Right kidney (tissue), 1 donor: ENCODE measurements at regions not wholly inside any gene's neighbourhood (a gene's known extent, or its start where the extent isn't known, plus 50 kb on each side); places are given as distances from the start of the nearest gene placed in this dataset.

Experiments
- DNase-seq: peaks from one replicate; pipeline ENCODE4 v3.0.0-alpha.2; 2016

DNA sequence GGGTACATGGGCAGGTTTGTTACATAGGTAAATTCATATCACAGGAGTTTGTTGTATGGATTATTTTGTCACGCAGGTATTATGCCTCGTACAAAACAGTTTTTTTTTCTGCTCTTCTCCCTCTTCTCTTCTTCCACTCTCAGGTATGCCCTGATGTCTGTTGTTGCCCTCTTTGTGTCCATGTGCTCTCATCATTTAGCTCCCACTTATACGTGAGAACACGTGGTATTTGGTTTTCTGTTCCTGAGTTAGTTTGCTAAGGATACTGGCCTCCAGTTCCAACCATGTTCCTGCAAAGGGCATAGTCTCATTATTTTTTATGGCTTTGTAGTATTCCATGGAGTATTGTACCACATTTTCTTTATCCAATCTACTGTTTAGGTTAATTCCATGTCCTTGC, 65.7 kb downstream of the UNC5CL start:
- DNase-seq: no peak

DNA sequence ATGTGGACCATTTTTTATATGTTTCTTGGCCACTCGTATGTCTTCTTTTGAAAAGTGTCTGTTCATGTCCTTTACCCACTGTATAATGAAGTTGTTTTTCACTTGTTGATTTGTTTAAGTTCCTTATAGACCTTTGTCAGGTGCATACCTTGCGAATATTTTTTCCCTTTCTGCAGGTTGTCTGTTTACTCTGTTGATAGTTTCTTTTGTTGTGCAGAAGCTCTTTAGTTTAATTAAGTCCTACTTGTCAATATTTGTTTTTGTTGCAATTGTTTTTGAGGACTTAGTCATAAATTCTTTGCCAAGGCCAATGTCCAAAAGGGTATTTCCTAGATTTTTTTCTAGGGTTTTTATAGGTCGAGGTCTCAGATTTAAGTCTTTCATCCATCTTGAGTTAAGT, 66.2 kb downstream of the UNC5CL start:
- DNase-seq: no peak

DNA sequence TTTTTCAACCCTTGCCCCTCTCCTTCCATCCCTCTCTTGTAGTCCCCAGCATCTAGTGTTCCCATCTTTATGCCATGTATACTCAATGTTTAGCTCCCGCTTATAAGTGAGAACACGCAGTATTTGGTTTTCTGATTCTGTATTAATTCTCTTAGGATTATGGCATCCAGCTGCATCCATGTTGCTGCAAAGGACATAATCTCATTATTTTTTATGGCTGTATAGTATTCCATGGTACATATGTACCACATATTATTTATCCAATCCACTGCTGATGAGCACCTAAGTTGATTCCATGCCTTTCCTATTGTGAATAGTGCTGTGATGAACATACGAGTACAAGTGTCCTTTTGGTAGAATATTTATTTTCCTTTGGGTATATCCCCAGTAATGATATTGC, 66.8 kb downstream of the UNC5CL start:
- DNase-seq: no peak

DNA sequence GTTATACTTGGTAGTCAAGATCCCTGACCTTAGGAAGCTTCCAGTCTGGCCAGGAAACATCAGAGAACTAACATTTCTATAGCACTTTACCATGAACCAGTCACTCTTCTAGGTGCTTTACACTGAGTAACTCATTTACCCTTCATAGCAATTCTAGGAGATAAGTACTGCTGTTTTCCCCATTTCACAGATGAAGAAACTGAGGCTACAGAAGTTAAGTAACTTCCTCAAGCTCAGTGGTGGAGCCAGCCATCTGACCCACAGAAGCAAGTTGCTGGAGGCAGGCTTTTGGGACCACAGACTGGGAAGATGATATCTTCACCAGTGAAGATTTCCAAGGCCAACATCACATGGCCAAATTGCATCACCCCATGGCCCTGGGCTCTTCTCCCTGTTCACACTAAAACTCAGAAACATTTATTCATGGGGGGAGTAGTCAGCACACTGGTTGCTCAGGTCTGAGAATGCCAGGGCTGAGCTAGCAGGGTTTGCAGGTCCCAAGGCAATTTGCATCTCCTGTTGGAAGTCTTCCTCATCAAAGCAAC, 70.3 kb downstream of the UNC5CL start:
- DNase-seq: no peak

DNA sequence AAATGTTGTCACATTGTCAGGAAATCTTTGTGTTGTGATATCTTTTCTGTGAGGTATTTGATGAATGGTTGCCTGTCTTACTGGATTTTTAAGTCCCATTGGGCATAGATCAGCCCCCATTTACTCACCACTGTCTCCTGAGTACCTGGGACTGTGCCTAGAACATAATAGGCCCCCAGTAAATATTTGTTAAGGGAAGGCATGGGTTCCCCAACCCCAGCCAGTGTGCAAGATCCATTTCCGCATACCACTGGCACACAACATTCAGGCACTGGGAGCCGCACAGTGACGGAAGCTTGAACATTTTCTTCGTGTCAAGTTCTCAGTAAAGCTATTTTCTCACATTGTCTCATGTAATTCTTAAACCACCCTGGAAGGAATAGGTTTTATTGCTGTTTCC, 72.2 kb downstream of the UNC5CL start:
- no peak for DNase-seq

DNA sequence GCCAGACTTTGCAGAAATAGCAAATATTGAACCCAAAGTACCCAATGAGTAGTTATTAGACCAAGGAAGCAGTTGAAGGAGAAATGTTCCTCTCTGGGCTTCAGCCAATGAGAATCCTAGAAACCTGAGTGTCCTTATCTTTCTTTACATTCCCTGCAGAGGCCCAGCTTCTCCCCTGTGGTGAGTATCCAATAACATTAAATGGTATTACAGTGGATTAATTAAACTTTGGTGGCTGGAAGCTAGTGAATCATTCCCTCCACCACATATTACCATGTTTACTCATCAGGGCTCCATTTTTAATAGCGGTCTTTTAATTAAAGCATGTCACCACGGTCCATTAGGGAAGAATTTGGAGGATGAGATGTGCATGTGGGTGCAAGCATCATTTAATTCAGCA, 74.0 kb downstream of the UNC5CL start:
- no peak for DNase-seq

DNA sequence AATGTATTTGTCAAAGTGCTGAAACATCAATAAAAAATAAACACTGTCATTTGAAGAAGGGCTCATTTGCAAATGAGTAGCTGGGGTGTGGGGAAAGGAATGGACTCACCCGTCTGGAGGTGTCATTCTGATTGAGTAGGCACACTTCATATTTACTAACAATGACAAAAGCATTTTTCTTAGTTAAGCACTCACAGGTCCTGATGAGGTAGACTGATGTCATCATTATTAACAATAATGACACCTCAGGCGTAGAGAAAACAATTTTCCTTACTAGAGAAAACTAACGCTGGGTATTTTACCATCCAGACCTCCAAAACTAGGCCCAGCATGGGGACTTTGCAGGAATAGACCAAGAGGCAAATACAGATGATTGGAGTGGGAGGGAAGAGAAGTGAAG, 76.0 kb downstream of the UNC5CL start:
- DNase-seq: no peak

DNA sequence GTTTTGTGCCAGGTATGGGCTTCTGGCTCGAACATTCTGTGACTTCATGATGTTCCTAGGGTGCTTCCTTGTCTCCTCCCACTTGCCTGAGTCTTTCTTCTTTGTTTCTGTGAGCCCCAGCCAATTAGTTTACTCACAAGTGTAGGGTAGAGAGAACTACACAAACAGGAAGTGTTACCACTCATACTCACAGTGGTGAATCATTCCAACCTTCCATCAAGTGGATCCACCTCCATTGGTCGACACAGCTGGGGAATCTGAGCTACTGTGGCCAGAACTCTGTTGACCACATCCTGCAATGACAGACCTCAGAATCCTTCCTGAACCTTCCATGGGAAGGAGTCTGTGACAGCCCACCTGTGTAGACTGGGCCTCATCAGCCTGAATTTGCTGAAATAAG, 76.8 kb downstream of the UNC5CL start:
- DNase-seq: no peak

DNA sequence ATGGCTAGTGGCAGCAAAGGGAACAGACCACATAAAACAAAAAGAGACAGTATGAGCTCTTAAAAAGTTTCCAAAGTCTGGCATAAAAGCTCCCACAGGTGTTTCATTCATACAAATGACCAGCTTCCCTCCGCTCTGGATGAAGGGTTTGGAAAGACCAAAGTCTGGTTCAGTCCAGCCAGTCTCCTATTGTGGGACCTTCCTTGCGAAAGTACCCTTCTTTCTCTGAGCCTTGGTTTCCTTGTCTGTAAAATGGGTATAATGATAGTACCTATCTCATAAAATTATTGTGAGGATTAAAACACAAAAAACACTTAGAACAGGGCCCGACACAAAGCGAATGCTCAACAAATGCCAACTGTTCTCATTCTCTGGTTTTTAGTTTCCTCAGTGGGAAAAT, 77.2 kb downstream of the UNC5CL start:
- DNase-seq: no peak

DNA sequence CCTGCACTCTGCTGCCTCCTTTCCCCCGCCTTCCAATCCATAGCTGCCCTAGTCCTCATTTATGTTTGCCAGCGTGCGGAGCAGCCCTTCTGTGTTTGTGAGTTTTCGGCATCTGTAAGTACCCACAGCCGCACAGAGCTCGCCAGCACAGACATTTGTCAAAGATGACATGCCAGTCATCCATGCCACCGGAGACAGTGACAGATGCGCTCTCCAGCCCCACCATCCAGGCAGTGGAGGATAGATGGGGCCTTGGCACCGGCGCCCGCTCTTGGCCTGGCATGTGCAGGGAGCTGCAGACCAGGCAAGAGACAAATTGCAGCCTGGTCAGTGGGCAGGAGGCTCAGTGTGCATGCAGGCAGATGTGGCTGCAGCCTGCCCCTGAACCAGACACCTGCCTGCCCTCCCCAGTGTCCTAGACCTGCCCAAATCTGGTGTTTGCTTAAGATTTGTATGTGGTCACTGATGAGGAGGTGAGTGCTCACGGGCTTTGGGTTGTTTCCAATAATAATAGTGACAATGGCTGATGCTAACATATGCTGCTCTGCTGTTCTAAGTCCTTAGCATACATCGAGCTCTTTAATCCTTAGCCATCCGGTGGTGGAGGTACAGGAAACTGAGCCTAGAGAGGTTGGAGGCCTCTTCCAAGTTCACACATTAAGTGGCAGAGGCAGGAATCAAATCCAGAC, 78.1 kb downstream of the UNC5CL start:
- DNase-seq: no peak

DNA sequence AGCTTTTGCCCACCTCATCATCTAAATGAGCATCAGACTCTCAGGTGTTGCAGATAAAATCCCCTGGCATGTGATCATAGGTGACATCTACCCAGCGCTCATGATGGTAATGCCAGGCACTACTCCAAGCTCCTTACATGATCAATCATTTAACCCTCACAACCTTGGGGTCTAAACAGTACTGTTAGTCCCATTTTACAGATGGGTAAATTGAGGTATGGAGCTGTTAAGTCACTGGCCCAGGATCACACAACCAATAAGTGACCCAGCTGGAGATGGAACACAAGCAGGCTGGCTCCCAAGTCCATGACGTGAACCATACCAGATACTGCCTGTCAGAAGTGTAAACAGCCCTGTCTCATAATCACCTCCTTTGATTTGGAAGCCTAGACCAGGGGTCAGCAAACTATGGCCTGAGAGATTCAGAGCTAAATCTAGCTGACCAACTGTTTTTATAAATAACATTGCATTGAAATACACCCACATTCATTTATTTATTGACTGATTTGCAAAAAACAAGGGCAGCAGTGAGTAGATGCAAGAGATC, 79.2 kb downstream of the UNC5CL start:
- DNase-seq: no peak

DNA sequence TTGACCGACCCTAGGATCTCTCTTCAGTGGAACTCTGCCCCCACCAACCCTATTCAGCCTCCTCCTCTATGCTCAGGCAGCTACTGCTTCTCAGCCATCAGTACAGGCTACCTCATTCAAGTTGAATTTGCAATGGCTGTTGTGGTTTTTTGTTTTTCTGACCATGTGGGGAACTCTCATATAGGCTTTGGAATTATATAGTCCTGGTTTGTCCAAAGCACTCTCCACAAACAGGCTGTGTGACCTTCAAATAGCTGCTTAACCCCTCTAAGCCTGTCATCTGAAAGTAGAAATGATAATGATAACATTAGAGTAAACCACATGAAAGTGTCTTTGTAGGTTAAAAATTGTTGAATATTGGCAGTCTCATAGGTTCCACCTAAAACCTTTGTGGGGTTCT, 80.3 kb downstream of the UNC5CL start:
- DNase-seq: no peak

DNA sequence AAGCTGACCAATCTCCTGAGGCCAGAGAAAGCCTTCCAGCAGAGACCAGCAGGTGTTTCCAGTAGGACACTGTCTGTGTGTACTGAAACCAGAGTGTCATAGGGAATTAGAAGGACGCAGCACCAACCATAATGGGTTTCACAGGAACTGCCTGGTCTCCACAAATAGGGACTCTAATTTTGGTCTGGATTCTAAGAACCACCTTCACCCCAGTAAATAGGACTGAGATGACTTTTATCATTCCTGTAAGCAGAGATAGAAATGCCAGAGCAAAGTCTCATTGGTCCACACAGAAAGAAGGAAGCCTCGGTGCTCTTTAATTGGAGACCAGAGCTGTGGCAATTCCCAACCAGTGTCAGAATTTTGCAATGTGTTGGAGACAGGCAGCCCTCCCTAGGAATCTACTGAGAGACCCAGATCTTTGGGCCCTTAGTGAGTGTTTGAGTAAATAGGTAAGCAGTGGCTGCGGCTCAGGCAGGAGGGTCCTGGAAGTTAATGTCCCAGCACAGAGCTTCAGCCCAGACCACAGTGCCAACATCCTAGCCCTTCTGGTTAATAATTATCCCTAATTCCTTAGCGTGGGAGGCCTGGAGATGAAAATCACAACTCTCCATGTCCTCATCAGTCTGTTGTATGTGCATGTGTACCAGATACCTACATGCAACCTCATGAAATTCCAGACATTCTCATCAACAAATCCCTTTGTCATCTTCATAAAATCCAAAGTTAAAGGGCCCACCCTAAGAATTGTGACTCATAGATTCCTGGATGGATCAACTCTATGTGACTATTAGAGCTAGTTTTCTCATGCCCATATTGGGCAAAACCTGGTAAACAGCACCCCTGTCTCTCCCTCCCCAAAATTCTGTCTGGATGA, 81.2 kb downstream of the UNC5CL start:
- no peak for DNase-seq

DNA sequence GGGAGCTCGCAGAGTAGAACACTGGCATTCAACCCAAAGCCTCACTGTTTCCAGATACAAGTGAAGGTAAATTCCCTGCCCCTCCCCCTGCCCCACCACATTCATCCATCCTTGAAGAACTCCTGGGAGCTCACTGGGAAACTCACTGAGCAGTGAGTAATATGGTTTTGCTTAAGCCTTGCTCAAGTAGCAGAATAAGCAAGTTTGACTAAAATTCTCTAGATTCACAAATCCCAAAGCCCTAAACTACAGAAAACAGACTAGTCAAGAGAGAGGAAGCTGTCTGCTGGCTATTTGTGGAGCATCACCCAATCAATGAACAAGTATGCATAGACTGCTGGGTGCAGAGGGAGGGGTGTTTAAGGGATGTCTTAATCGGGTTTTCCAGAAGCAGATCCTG, 82.1 kb downstream of the UNC5CL start:
- DNase-seq: no peak

DNA sequence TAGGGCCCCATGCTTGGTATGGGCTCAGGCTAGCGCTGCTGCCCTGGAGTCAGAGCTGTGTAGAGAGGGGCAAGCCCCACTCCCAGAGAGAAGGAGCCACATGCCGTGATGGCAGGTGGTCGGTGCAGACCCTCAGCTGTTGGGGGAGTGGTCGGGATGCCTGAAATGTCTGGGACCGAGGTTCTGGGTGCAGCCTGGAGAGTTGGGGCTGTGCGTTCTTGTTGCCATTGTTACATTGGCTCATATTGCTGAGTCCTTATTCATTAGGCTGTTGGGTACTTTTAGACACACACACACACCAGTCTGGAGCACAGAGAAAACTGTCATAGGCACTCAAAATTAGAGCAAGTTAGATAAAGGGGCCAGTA, 83.9 kb downstream of the UNC5CL start:
- no peak for DNase-seq

DNA sequence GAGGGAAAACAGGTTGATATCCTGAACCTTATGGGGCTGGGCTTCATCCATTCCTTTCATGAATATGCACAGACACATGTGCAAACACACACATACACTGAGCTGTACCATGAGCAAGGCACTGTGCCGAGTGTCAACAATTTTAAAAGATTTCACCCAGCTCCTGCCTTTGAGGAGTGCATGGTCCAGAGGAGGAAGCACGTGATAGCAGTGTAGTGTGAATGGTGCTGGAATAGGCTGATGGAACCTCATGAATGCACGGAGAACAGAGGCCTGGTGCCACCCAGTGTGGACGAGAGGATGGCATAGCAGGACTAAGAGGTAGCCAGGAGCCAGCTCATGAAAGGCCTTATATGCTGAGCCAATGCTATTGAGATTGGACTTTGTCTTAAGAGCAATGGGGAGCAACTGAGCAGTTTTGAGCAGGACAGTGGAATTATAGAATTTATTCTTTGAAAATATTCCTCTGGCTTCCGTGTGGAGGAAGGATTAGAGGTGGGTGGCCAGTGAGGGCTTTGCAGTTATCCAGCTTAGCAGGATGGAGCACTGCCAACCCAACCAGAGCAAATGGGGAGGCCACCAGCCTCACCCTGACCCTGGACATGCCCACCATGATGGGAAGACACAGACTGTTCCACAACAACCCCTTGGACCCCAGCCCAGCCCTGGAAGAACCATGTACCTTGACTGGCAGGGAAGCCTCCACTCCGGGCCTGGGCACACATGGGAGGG, 84.4 kb downstream of the UNC5CL start:
- DNase-seq: no peak

DNA sequence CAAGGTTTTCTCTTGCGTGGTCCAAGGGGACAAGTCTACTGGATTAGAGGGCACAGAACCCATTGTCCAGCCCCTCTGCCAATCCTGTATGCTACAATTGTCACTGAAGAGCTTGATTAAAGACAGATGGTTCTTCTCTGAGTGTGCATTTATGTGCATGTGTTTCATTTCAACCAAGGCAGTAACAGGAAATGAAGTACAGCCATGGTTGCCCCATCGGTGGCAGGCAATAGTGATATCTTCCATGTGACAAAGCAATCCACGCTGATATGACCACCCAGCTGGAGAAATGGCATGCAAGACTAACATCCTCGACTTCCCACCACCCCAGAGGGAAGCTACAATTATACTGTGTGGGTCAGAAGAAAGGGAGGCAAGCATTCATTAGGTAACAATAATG, 85.5 kb downstream of the UNC5CL start:
- no peak for DNase-seq

DNA sequence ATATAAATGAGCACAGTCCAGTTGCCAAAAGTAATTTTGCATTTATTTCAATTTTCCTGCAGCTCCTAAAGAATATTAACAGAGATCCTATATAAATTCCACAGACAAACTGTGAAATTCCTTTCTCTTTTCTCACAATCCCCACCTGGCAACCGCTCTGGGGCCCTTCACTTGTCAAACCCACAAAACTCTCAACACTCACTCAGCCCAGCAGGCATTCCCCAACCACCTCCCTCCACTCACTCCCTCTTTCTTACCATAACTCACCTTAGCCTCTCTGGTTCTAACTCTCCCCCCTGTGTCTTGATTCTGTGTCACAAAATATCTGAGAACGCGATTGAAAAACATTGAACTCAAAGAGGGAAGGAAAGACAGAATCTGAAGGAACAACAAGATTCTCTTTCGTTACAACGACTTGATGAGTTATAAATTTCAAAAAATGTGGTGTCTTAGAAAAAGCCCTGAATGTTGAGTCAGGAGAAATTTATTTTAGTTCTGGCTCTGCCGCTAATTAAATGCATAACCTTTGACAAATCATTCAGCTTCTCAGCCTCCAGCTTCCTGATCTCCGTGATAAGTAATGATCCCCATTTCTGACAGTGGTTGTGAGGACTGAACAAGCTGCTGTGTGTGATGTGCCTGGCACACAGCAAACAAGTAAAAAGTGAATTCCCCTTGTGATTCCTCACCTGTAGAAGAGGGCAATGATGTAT, 87.9 kb downstream of the UNC5CL start:
- no peak for DNase-seq

DNA sequence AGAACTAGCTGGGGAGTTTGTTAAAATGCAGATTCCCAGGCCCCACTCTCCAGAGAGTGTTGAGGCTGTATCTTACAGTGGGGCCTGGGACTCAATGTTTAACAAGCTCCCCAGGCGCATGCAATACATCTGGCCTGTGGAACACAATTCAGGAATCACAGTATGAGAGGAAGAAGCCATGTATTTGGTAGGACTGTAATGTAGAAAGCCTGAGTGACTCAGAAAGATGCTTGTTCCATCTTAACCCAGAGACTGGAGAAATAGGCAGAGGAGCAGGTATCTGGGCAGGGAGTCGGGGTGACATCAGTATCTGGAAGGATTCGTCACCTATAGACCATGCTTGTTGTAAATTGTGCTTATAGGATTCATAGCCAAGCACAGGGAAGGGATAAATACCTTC, 90.5 kb downstream of the UNC5CL start:
- no peak for DNase-seq

DNA sequence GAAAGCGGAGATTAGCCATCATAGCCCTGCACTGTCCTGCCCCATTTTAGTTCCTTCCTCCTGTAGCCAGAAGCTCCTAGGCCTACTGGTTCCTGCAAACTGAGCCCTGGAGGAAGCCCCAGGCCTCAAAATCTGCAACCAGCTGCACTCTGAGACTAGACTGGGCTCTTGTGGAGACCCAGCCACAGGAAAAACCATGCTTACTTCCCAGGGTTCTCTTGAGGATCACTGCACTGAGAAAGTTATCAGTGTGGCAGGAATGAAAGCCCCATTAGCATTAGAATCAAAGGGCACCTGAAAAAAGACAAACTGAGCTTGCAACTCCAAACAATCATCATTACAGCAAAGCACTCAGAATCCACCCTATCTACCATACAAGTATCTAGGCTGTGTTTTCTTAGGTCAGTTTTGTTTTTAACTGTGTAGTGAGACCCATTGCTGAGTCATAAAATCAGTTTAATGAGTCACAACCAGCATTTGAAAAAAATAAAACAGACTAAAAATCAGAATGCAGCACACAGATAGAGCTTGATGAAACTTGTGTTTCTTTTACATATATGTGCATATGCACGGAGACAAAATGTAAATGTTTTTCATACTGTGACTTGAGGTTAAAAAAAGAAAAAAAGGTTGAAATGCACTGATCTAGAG, 91.0 kb downstream of the UNC5CL start:
- no peak for DNase-seq

DNA sequence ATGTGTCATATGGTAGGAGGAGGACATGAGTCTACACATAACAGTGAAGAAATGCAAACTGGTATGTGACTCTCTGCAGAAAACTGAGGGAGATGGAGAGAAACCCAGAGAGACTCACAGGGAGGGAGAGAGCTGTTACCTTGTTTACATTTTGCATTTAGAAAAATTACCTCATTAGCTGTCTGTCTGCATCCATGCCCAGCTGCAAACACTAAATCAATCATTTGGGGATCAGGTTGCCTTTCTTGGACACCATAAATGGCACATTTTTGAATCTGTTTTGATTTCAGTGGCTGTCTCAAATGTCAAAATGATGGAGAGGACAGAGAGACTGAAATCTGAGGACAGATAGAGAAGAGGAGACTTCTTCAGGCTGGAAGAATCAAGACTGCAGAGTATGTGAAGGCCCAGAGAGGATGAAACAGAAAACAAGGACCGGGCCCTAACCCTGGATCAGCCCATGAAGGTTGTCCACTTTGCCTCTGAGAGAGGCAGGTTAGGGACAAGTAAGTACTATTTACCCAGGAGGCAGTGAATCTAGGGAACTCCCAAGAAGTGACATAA, 92.2 kb downstream of the UNC5CL start:
- no peak for DNase-seq
